ENCODE measurements at regions not wholly inside any gene's neighbourhood (a gene's known extent, or its start where the extent isn't known, plus 50 kb on each side); places are given as distances from the start of the nearest gene placed in this dataset.

DNA sequence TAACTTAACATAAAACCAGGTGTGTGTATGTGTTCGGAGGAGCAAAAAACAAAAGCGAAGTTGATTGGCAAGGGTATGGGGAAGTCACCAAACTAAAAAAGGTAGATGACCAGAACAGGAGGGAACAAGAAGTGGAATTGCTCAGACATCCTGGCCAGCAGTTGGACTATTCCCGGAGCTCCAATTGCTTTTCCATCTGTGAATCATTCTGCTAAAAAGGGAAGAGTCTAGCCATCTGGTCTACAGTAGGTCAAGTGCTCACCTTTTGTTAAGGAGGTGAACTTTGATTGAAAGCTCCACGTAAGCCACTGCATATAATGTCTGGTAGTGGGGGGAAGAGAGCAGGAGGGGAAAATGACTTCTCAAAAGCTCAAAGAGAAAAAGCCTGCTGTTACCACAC lies 50.0 kb upstream of the BET1 start:
- no peak for DNase-seq (ENCODE audit: low read depth in 4 of 4, low spot score in 2 of 4)

DNA sequence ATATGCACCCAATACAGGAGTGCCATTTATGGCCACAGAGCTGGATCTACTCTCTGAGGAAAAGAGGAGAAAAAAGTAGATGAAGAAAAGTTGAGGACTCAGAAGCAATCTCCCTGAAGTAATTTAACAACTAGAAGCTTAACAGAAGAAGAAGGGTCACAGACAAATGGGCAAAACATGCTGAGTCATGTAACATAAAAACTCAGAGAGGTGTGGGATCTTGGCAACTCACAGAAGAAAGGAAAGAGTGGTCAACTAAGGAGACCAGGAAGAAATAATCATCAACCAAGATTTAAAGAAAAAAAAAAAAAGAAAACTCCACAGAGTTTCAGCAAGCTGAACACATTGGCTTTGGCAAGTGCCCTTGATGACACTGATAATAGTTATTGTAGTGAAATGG lies 51.8 kb upstream of the BET1 start:
- DNase-seq (ENCODE audit: low read depth in 4 of 4, low spot score in 2 of 4), result no peak

DNA sequence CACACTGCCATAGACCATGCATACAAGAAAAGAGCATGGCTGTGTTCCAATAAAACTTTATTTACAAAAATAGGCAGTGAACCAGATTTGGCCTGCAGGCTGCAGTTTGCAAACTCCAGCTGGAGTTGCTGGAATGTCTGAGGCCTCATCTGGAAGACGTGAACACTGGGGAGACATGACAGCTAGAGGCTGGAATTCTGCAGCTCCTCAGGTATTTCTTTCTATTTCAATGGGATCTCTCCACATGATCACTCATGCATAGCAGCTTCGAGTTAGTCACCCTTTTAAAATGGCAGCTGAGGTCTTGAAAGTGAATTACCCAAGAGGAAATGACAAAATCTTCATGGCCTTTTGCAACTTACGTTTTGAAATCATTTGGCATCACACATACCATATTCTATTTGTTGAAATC lies 52.6 kb upstream of the BET1 start:
- DNase-seq (ENCODE audit: low read depth in 4 of 4, low spot score in 2 of 4), result no peak

DNA sequence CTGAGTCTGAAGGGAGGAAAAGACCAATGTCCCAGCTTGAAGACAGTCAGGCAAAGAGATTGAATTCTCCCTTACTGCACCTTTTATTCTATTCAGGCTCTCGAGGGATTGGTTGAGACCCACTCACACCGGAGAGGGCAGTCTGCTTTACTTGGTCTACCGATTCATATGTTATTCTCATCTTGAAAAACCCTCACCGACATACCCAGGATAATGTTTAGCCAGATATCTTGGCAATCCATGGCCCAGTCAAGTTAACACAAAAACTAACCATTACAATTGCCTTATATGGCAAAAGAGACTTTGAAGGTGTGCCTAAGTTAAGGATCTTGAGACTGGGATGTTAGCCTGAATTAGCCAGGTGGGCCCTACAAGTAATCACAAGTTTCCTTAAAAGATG lies 53.8 kb upstream of the BET1 start:
- no peak for DNase-seq (ENCODE audit: low read depth in 4 of 4, low spot score in 2 of 4)

DNA sequence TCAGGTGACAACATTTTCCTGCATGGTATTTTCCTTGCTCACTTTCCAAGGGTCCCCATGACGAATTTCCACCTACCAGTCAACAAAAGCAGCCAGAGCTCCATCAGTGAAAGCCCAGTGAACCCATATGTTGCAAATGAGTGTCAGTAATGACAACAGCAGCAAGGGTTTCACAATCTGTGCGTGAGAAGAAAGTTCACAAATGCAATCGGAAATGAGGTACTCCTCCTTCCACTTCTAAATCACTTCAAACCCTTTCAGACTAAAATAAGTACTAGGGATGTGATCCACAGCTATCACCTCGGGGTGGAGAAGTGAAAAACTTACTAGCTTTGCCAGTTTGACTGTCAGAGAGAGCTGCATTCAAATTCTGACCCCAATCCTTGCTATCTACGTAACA lies 55.6 kb upstream of the BET1 start:
- DNase-seq (ENCODE audit: low read depth in 4 of 4, low spot score in 2 of 4), result no peak

DNA sequence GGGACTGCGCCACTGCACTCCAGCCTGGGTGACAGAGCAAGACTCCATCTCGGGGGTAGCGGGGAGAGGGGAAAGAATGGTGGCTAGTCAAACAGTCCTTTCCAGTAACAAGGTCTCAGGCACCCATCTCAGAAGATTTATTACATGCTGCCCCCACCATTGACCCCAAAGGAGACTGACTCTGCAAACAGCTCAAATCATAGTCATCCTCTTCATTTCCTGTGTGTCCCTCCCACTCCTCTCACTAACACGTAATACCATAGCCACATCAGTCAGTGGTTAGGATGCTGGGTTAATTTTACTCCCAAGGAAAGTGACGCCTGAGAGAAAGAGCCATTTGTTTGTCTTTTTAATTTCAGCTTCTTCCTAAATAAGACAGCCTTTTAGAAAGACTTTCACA lies 56.6 kb upstream of the BET1 start:
- DNase-seq (ENCODE audit: low read depth in 4 of 4, low spot score in 2 of 4), result peak; percentile 32 to 65 (median 56)

DNA sequence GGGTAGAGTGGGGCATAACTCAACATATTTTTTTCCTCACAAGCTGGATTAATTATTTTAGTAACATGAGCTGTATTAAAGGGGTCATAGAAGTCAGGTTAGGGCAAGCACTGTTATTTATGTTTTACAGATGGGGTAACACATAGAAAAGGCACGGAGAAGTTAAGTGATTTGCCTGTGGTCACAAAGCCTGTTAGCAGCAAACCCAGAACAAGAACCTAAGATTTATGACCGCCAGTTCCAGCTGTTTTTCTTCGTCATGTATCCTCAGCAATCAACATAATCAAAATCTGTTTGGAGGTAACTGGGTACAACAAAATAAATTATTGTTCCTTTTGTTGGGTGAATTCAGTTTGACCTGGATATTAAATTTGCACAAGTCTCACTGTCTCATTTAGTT lies 57.2 kb upstream of the BET1 start:
- DNase-seq (ENCODE audit: low read depth in 4 of 4, low spot score in 2 of 4), result no peak

DNA sequence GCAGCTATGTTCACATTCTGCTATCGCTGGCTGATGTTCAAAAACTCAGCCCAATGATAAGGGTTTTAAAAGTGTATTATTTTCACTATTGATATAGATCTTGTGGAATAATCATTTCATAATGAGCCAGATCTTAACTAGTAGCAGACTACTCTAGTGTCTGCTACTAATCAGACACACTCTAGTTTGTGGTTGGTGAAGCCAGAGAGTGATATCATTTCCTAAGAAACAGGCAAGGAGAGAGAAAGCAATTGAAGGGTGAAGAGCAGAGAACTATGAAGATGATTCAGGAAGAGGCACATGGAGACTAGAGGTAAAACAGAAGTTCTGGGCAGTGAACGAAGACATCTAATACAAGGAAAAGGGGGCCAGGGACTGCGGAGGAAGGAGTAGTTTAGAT lies 58.2 kb upstream of the BET1 start:
- DNase-seq (ENCODE audit: low read depth in 4 of 4, low spot score in 2 of 4), result no peak

DNA sequence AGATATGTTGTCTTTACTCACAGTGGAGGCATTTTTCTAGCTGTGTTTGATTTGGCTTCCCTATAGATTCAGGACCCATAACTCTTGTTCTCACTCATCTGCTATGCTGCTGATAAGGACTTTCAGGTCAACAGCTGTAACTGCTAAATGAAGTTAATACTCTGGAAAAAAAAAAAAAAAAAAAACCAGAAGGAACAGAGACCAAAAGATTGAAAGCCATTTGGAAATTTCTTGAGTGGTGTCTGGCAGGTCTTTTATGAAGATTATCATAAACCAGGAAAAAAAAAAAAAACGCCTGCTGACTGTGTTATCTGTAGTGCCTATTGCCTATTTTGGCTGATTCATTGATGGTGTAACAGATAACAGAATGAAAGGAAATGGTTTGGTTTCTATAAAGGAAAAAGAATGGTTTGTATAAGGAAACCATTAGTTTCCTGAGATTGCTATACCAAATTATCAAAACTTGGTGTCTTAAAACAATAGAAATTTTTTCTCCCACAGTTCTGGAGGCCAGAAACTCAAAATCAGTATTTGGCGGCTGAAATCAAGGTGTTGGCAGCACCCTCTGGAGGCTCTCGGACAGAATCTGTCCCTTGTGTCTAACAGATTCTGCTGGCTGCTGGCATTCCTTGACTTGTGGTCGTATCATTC lies 60.5 kb upstream of the BET1 start:
- no peak for DNase-seq (ENCODE audit: low read depth in 4 of 4, low spot score in 2 of 4)

DNA sequence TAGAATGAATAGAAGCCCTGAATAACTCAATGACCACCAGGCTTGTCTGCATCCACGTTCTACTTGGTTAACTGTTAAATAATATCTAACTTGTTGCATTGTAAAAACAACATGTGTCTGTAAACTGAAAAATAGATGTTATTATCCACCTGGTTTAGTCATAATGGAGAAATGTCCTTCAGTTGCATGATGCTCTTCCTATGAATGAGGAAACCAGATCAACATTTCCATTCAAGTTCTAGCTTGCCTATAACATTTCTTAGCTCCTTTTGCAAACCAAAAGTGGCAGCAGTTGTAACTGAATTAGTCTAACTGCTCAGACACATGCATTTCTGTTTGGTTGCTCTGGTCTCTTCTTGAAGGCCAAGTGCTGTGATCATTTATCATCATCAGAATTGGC lies 62.9 kb upstream of the BET1 start:
- DNase-seq (ENCODE audit: low read depth in 4 of 4, low spot score in 2 of 4), result no peak

DNA sequence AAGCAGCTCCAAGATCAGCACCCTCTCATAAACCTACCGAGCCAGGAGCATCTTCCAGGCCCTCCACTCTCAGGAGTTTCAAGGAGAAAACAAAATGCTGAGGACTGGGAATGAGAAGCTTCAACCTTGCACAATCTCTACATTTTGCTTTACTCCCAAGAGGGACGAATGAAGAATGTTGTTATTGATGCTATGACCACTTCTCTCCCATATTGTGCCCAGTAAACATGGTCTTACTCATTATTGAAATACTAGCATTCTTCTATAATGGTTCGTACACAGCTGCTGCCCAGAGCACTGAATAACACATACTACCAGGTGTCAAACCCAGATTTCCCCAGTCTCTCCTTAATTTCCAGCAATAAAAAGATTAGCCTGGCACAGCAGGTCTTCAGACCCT lies 63.4 kb upstream of the BET1 start:
- no peak for DNase-seq (ENCODE audit: low read depth in 4 of 4, low spot score in 2 of 4)

DNA sequence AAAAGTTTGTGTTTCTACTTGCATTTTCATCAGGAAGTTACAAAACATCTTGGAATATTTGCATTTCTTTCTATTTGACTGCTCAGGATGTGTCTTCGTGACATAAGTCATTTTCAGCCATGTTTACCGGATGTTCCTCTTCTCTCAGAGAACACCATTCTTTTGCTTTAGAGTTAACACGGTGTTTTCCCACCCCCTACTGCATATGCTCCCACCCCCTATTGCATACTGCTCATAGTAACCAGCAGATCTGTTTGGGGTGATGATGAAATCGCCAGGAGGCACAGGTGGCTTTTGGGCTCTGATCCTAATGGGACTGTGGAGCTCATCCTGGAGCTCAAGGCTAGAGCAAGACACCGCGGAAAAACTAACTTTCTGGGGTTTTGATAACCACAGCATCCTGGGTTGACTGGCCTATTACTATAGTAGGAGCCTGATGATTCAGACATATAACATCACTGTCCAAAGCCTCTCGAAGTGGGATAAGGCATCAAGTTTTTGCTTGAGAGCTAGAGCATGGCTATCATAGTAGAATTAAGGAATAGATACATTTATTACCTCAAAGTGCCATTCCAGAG lies 65.1 kb upstream of the BET1 start:
- no peak for DNase-seq (ENCODE audit: low read depth in 4 of 4, low spot score in 2 of 4)

DNA sequence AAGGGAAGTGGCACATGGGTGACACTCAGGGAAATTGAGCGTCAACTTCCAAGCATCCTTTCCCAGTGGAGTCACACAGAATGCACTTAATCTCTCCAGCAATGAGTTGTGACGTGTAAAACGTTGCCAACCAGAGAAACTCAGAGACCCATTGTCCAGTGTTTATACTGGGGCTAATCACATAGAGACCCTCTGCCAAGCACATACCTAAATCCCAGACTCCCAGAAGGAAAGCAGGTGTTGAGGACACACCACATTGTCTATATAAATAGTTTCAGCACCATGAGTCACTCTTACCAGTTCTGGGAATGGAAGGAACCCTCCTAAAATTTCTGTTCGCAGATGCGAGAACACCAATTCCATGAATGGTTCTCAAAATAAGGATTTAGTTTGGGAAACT lies 76.4 kb upstream of the BET1 start:
- DNase-seq (ENCODE audit: low read depth in 4 of 4, low spot score in 2 of 4), result no peak

DNA sequence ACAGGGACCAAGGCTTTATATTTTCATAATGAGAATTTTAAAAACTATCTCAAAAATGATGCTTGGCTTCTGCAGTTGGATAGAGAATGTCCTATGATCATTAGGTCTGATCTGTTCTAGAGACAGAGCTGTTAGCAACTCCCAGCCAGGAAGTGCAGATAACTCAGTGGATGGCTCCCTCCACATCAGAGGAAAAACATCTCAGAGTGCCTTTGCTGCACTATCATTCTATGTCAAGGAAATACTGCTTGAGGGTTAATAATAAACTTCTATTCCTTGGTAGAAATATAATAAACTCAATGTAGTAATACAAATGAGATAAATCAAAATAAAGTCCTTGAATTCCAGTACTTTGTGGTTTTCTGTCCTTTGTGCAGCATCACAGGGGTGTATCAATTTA lies 78.0 kb upstream of the BET1 start:
- DNase-seq (ENCODE audit: low read depth in 4 of 4, low spot score in 2 of 4), result no peak

DNA sequence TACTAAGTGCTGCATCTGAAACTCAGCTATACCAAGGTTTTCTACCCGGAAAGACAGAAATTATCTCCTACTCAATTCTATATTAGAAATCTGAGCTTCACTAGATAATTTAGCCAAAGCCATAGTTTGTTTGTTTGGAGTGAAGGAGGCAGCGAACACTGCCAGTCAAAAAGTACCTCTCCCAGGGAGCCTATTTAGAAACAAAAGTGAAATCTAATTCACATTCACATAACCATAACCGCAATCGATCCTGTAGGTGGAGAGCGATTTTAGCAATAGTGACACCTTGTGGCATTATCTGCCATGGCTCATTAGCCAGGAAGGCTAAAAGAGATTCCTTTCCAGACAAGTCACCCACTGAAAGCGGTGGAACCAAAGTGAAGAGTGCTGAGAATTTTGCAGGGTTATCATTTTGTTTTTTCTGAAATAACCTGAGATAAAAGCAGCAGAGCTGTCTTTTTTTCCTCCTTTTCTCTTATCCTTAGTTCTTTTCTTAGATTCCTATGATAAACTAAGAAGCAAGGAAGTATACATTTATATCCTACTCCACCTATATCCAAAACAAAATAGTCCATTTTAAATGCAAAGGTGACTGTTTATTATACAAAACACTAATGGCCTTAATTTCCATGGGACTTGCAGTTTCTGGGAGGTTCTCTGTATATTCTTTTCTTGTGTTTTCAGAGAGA lies 83.7 kb upstream of the BET1 start:
- DNase-seq (ENCODE audit: low read depth in 4 of 4, low spot score in 2 of 4), result peak in 2 of 4 donors; percentile 6 to 8

DNA sequence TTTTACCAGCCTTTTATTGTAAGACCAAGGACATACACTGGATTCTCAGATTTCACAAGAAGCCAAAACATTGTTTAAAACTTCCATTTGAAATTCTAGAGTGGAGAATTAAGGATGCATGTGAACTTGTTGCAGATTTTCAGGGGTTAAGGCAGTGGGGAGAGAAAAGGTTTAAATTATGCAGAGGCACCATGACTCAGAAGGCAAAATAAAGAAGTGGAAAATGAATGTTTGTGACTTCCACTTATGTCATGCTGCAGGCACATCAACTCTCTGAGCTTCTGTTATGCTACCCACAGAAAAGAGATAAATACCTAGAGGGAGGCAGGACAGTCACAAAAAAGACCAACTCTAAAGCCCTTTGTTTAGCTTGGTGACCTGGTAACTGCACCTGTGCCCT lies 84.4 kb upstream of the BET1 start:
- no peak for DNase-seq (ENCODE audit: low read depth in 4 of 4, low spot score in 2 of 4)

DNA sequence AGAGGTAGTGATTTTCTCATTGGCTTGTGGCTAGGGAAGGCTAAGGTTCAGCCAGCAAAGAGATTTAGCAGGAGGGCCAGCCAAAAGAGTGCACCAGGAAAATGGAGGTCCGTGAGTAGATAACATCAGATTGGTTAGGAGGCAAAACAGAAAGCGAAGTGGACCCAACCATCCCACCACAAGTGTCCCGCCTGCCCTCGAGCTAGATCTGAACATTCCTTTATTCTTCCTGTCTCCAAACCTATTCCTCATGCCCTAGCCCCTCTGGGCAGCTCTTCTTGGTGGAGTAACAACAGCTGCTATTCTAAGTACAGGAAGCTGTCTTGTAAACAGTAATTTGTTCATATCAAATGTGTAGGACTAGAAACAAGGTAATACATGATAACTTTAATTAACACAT lies 85.7 kb upstream of the BET1 start:
- DNase-seq (ENCODE audit: low read depth in 4 of 4, low spot score in 2 of 4), result no peak

DNA sequence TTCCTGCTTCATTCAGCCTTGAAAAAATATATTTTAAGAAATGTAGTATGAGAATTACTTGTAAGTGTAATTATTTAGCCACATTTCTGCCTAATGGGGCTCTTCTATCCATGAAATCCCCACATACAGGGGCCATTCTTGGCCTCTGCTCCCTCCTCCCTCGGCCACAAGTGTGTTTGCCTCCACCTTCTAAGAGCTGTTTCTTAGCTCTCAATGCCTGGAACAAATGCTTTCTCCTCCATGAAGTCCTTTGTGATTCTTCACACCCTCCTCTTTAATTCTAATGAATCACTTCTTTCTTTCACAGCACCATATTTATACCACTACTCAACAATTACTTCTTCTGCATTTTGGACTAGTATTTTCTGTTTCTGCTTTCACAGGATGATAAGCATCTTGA lies 88.8 kb upstream of the BET1 start:
- no peak for DNase-seq (ENCODE audit: low read depth in 4 of 4, low spot score in 2 of 4)

DNA sequence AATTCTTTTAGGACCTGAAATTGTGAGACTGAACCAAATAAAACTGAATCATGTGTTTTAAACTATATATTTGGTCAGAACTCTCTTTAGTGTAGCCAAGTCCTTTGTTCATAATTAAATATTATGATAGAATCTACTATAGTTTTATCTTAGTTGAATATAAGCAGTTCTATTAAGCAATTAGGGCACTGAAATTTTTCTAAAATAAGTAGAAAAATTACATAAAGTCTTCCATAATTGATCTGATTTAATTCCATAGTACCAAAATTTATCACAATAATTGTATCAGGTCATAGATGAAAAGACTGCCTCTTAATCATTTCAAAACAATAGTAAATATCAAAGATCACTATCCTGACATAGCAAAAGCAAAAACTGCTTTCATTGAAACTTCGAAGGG lies 90.1 kb upstream of the BET1 start:
- DNase-seq (ENCODE audit: low read depth in 4 of 4, low spot score in 2 of 4), result no peak

DNA sequence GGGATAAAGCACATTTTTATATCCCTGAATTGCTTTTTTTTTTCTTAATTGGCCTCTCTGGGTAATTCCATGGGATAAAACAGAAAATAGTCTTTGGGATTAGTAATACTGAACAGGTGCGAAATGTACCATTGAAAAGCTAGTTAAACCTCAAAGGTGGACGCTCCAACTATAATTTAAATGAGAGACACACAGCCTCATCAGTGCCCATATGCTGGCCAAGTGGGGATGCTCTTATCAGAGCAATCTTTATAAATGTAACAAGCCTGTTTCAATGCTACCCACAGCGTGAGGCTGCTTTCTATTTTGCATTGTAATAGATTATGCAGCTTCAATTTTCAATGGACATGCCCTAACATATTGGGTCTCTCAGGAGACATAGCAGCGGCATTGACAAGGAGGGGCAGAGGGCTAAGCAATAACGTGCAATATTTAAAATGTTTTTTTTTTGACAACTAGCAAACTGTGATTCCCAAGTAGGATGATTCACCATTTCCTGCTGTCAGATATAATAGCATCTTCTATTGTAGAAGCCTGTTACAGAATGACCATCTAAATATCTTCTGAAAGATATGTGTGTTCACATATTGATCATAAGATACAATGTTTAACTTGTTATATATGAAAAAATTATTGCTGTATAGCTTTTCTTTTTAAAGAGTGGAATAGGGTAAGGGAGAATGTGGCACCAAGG lies 91.3 kb upstream of the BET1 start:
- DNase-seq (ENCODE audit: low read depth in 4 of 4, low spot score in 2 of 4), result no peak

DNA sequence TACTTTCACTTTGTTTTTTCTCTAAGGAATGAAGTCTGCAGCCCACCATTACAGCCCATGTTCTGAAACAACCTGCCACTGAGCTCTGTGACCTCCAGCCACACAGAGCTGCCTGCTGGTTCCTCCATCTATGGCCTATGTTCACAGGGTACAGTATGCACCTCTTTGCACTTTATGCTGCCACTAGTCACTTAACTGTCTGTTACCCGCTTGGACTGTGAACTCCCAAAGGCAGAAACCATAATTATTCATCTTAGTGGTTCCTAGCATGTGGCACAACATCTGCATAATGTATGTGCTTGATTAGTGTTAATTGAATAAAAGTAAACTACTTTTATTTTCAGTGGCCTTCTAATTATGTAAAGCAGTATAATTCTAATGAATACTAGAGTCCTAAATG lies 95.5 kb upstream of the BET1 start:
- DNase-seq (ENCODE audit: low read depth in 4 of 4, low spot score in 2 of 4), result no peak
